NCI-H2227 (cell line): ENCODE measurements at regions not wholly inside any gene's neighbourhood (a gene's known extent, or its start where the extent isn't known, plus 50 kb on each side); places are given as distances from the start of the nearest gene placed in this dataset.

Source experiments
- DNase-seq: peaks from one replicate; lab custom pipeline; 2025; ENCODE audit not compliant: unreplicated experiment; lab: John Stamatoyannopoulos, UW

DNA sequence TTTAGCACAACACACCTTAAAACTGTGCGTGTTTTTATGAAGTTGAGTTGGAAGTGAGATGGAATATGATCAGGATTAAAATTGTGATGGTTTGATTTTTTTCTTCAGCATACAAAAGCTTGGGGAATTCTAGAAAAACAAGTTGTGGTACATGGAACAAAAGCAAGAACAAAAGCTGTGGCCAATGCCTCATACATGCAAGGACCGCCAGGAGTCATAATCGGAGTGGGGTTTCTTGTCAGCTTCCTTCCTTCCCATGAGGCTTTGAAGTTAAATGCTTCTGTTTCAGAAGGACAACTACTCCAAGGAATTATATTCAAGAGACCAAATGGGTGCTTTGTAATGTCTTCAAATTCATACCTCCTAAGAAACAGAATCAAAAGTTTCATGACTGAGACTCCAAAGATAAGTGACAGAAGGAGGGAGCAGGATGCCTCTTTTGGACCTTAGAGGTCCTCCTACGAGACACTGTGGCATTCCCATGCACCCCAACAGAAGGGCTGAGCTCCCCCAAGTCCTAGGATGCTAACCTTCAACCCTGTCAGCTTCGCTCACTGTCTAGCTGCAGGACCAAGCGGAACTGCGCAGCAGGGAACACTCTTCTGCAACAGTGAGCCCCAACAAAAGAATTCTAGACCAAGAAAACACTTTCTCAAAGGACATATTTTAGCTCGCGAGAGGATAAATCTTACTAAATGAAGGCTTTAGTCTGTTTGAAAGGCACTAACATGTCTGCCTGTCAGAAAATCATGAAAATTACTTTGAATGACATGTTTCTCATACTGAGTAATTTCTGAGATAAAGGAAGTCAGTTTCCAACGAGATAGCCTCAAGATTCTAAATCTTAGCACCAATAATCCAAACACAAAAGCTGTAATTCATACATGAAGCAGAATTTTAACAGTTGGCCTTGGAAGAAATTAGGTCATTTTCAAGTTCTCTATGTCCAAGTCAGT lies 108.5 kb upstream of the NHSL1 start:
- DNase-seq = peak; percentile 19

DNA sequence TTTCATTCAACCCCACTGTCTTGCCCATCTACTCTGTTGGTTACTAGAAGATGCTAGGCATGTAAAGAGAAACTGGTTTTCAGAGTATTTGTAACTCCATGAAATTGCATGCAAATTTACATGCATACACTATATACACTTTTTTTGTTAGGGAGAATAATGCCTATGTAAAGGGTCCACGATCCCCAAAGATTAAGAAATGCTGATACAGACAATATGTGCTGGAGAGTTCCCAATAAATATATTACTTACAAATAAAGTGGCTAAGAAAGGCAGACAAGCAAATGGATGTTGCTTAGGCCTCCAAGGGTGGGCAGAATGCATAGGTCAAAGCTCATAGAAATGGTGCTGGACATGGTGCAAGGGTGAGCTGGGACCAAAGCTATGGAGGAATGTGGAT lies 109.6 kb upstream of the NHSL1 start:
- DNase-seq = no peak

DNA sequence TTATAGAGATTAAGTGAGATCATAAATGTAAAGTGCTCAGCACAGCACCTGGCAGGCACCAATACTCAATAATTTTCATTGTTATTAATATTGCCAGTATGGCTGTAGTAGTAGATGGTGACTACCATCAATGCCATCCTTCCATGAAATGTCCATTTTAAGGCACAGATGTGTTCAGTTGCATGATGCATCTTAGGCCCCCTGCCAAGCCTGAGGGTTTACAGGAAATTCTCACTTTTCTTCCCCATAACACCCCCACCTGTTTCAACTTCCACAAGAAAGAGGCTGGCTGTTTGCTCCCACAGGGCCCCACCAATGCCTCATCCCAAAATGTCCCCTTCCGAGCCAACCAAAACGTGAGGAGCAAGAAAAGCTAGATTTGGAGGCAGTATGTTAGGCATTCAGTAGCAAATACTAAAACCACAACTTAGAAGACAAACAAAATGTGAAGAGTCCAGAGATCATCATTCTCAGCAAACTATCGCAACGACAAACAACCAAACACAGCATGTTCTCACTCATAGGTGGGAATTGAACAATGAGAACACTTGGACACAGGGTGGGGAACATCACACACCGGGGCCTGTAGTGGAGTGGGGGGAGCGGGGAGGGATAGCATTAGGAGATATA lies 110.6 kb upstream of the NHSL1 start:
- no peak for DNase-seq

DNA sequence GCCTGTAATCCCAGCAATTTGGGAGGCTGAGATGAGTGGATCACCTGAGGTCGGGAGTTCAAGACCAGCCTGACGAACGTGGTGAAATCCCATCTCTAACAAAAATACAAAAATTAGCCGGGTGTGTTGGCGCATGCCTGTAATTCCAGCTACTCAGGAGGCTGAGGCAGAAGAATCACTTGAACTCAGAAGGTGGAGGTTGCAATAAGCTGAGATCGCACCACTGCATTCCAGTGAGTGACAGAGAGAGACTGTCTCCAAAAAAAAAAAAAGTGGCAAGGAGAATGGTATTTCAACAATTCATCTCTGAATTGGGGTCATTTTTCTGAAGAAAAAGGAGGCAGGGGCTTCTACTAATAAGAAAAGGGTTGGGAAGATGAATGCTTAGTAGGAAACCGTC lies 111.5 kb upstream of the NHSL1 start:
- DNase-seq = no peak

DNA sequence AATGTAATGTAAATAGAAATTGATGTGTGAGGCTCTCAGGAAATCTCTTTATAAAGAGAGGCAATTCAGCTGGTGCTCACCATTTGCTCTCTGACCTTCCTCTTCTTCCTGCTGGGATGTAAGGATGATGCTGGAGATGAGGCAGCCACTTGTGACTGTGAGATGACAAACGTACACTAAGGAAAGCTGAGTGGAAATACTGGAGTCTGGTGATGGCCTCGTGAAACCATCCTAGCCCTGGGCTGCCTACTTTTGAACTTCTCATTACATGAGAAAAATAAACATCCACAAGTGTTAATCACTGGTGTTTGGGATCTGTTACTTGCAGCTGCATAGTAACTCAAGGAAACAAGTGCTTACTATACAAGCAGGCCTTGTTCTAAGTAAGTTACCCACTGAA lies 114.9 kb upstream of the NHSL1 start:
- DNase-seq = no peak

DNA sequence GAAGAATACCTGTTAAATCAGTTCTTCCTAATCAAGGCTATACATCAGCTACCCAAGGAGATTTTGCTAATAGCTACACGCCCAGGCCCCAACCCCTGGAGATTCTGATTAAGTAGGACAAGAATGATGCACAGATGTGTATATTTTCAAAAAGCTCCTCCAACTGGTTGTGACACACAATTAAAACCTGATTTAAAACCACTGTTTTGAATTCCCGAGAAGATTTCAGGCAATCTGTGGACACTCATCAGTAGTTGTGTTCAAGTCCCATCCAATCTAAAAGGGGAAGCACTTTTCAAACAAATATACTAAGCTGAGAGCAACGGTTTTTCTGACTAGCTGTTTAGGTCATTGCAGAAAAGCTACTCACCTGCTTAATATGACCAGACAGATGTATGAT lies 118.9 kb upstream of the NHSL1 start:
- no peak for DNase-seq

DNA sequence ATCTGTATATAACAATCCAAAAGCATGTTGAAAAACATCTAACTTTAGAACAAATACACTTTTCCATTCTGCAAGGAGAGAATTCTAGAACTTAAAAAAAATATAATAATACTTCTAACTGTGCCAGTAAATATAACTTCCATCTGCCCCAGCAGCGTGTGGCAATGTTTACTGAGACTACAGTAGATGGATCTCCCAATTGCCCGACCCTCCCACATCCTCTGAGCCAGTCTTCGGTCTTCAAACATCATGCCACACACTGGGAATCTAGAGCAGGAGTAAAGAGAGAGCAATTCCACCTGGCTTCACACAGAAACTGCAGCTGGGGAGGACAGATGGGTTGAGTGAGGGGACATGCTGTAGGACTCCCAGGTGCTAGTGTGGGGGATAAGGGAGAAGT lies 121.3 kb upstream of the NHSL1 start:
- DNase-seq = no peak

DNA sequence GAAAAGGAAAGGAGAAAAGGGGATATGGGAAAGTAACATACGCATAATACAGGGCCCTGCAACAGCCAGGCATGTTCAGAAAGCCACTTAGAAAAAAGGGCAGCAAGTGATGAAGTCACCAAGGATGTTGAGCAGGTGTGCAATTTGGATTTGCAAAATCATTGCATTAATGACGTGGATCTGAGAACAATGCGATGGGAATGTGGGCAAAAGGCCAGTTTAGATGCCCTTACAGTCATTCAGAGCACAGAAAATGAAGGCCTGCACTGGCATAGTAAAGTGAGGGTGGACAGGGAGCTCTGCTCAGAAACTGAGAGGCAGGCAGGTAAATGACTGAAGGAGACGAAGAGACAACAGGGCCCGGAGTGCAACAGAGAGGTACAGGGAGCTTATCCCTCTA lies 123.7 kb upstream of the NHSL1 start:
- DNase-seq = no peak

DNA sequence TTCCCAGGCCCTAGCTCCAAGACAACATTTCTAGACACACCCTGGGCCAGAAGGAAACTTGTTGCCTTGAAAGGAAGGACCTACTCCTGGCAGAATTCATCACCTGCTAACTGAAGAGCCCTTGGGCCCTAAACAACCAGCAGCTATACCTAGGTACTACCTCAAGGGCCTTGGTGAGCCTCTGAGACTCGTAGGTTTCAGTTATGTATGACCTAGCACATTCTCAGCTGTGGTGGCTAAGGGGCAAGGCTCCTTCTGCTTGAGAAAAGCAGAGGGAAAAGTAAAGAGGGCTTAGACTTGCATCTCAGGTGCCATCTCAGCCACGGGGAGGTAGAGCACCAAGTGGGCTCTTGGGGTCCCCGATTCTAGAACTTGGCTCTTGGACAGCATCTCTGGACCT lies 132.3 kb upstream of the NHSL1 start:
- no peak for DNase-seq

DNA sequence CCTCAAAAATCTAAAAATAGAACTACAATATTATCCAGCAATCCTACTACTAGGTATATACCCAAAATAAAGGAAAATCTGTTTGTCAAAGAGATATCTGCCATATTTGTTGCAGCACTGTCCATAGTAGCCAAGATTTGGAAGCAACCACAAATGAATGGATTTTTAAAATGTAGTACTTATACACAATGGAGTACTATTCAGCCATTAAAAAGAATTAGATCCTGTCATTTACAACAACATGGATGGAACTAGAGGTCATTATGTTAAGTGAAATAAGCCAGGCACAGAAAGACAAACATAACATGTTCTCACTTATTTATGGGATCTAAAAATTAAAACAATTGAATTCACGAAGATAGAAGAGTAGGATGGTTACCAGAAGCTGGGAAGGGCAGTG lies 135.7 kb upstream of the CCDC28A start:
- DNase-seq = no peak

DNA sequence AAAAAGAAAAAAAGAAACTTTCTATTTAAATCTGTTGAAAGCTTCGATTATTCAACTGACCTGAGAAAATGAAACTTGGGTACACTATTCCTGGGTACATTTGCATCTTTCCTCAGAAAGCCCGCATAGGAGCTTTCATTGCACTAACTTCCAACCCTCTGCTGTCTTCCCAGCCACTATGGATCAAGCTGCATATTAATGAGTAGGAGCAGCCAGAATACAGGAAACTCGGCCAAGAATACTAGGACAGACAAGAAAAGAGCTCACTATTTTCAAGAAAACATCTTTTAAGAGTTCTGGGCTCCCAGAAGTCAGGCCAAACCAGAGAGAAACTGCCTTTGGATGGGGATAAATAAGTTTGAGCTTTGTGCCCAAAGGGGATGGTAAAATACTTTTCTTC lies 135.0 kb upstream of the CCDC28A start:
- no peak for DNase-seq

DNA sequence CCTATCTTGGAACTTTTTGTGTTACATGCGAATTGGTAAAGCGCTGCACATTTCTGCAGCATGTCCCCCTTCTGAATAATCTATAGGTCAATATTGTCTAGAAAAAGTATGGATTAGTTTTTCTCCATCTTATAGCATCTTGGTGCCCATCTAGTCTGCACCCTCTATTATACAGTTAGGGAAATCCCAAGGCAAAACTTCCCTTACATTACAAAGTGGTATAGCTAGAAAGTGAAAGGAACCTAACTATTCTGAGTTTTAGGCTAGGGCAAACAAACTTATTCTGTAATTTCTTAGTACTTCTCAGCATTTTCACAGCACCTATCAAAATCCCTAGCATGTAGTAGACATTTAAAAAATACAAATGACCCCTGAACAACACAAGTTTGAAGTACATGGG lies 133.5 kb upstream of the CCDC28A start:
- no peak for DNase-seq

DNA sequence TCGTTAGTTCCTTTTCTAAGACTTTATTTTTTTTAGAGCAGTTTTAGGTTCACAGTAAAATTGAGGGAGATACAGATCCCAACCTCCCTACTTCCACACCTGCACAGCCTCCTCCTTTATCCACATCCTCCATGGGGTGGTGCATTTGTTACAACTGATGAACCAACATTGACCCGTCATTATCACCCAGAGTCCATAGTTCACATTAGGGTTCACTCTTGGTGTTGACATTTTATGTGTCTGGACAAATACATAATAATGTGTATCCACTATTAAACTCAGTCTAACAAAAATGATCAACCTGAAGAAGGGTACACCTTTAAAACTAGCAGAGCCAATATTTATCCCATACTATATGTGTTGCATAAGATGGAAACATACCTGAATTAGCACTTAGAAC lies 130.4 kb upstream of the CCDC28A start:
- no peak for DNase-seq

DNA sequence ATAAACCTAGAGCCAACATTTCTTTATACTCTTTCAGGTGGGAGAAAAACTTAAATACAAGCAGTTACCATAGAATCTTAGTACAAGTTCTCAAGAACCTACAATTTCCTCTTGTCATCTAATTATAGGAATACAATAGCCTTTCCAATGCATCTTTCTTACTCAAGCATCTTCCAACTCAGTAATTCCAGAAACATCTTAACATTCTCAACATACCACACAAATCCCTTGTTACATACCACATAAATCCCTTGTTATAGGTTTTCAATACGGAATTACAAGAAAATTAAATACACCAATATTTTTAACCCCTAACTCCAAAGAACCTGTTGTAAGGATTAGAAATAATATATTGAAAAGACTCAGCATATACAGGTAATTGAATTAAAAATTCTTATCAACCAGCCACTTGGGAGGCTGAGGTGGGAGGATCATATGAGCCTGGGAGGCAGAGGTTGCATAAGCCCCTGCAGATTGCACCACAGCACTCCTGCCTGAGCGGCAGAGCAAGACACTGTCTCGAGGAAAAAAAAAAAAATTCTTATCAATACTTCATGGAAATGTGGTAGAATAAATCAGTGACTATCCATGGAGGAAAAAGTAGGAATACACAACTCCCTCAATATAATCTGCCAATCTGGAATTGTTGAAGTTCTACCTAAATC lies 127.5 kb upstream of the CCDC28A start:
- no peak for DNase-seq

DNA sequence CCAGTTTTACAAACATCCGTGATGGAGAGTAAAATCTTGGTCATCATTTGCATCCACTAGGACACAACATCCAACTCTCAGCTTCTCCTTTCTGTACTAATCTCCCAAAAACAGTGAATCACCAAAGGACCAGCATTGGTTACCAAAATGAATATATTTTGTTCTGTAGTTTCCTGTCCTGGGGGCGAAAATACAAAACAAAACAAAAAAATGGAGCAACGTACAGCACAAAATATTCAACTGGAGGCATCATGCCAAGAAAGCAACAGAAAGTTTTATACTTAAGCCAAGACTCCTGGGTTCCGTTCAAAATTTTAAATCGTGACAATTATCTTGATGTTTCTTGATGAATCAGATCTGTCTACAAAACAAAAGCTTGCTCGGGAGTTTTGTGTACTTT lies 126.6 kb upstream of the CCDC28A start:
- DNase-seq = no peak

DNA sequence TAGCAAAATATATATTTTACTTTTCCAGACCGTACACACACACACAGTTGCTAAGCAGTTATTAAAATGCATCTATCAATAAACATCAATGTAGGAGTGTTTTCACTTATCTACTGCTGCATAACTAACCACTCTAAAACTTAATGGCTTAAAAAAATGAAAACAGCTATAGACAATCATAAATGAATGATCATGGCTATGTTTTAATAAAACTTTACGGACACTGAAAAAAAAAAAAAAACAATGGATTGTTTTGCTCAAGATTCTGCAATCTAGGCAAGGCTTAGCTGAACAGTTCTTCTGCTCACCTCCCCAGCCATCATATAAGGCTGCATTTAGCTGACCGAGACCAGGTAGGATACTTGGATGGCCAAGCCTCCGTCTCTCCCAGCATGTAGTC lies 125.4 kb upstream of the CCDC28A start:
- no peak for DNase-seq

DNA sequence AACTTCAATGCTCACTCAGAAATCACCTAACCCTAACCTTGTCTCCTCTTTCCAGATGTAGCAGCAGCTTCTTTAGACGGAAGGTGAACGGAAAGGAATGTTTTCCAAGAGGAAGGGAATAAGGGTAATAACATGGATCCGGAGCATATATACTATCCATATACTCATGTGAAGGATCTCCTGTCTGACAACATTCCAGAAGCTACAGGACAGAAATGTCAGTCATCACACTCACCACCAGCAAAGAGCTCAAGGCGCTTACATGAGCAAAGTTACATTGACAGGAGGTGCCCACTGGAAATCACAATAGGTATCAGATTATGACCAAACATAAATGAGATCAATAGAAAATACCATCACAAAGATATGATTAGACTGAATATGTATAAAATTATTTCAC lies 122.1 kb upstream of the CCDC28A start:
- DNase-seq = no peak

DNA sequence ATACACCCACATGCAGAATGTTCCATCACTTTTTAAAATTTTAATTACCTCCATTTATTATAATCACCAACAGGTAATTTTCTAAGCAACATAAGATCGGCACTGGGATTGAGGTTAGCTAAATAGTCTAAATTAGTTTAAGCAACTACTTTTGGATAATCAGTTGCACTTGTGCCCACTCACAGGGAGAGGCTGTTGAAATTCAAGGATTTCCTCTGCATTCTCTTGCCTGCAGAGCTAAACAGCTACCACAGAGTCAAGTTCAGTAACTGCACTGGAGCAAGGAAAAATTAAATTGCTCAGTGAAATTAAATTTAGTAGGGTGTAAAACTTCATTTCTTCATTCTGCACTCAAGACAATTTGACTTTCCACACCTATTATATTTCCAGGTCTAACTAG lies 120.7 kb upstream of the CCDC28A start:
- DNase-seq = no peak

DNA sequence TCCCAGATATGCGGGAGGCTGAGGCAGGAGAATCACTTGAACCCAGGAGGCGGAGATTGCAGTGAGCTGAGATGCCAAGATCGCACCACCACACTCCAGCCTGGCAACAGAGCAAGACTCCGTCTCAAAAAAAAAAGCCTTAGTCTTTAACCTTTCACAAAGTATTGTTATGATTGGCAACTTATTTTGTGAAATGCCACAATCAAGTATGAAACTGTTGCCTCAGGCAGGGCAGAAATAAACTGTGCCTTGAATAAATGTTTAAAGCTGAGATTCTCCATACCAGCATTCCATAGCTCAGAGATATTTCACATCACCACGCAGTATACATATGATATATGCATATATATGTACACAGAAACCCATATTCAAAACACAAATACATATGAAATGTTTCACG lies 120.1 kb upstream of the CCDC28A start:
- no peak for DNase-seq

DNA sequence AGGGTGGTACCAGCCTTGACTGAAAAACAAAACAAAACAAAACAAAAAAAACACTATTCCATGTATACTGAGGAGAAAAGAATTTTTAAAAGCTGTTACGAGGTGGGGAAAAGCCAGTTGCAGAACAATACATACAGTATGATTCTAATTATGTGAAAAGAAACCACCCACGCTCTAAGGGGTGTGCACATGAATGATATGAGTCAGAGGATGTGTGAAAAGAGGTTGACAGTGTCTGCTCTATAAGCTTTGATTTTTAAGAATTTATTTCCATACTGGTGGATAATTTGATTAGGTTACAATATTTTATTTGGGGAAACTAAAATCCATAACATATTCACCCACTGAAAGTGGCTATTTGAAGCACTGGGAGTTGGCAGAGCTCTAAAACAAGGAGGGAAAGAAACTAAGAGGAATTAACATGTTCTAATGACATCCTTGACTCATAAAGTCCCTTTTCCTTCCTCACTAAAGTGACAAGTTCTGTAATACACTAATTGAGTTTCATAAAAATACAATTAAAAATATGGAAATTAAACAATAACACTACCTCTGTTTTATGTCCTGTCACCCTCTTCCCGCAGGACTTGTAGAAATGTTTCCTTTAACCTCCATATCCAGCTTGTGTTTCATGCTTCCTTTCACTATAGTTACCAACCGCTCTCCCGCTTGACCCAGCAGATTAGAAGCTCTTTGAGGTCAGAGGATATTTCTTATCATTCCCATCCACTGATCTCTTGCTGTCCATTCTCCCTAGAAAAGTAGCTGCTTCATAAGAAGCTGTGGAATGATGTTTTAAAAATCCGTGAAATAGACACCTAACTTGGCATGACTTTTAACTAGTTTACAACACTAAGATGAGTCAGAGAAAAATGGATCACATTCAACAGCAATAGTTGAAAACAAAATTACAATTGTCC lies 118.6 kb upstream of the CCDC28A start:
- DNase-seq = no peak

DNA sequence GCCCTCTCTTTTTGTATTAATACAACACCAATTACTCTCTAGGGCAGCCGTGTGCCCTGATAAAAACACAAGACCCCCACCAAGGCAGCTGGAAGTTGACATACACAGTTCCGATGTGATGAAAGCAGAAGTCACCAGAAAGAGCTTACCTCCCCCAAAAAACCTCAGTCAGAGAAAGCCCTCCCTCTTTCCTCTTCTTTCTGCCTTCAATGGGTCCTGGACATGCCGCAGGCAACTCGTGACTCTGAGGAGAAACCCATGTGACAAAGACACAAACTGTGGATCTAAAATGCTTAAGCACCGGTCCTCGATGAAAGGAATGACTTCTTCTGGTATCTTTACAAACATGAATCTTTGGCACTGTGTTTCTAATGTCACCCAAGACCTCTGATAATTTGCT lies 117.7 kb upstream of the CCDC28A start:
- no peak for DNase-seq
